ENCODE measurements at regions not wholly inside any gene's neighbourhood (a gene's known extent, or its start where the extent isn't known, plus 50 kb on each side); places are given as distances from the start of the nearest gene placed in this dataset.

GRCh38 chr3:196142202-196142956, 60.5 kb upstream of the TFRC start:
- TF ChIP-seq CTCF (IDR thresholded peaks at IDR 0.05) (no peak), SIN3A (IDR thresholded peaks at IDR 0.05; ENCODE audit: borderline replicate concordance, low read depth, low read length) (no peak), PBX3 (IDR thresholded peaks at IDR 0.05) (no peak), SMC3 (IDR thresholded peaks at IDR 0.05; ENCODE audit: low read depth, low read length) (no peak), JUND (IDR thresholded peaks at IDR 0.05) (no peak), USF2 (IDR thresholded peaks at IDR 0.05; ENCODE audit: borderline replicate concordance, low read depth, low read length) (no peak), EZH2phosphoT487 (IDR thresholded peaks at IDR 0.05; ENCODE audit: borderline replicate concordance, low read depth) (no peak), YY1 (IDR thresholded peaks at IDR 0.05; ENCODE audit: low read depth) (no peak), TAF1 (IDR thresholded peaks at IDR 0.05; ENCODE audit: borderline replicate concordance, low read depth, low read length) (no peak), FOSL2 (IDR thresholded peaks at IDR 0.05; ENCODE audit: borderline replicate concordance, low read depth) (no peak), GABPA (IDR thresholded peaks at IDR 0.05; ENCODE audit: low read depth) (no peak), RAD21 (IDR thresholded peaks at IDR 0.05; ENCODE audit: low read length) (no peak), MXI1 (IDR thresholded peaks at IDR 0.05; ENCODE audit: low read depth, low read length) (no peak)
